ENCODE measurements at regions not wholly inside any gene's neighbourhood (a gene's known extent, or its start where the extent isn't known, plus 50 kb on each side); places are given as distances from the start of the nearest gene placed in this dataset.
"Not testable (repeated sequence)": the region's sequence is repeated elsewhere in the genome, so short reads cannot be mapped to it uniquely, and the experiment has no call there.

GRCh38 chr10:37534166-37534565 is 323.2 kb downstream of the ZNF248 start:
- Mint-ChIP-seq H3K36me3 (no peaks in the 10 kb centered on the region), H3K4me1 (ENCODE audit: unreplicated experiment) (no peaks in the 10 kb centered on the region), H3K27me3 (no peaks in the 10 kb centered on the region), H3K4me3 (no peak overlapping the region), H3K9me3 (peaks cover 27% of the 10 kb centered on the region), H3K27ac (no peak overlapping the region)
- TF ChIP-seq CTCF (conservative IDR thresholded peaks at IDR 0.05) = no peak
- no peak for DNase-seq (ENCODE audit: extremely low spot score, unreplicated experiment)

GRCh38 chr10:37525410-37525809 is 332.0 kb downstream of the ZNF248 start:
- not testable (repeated sequence) for H3K4me1 Mint-ChIP-seq (ENCODE audit: unreplicated experiment); H3K4me3 Mint-ChIP-seq; DNase-seq (ENCODE audit: extremely low spot score, unreplicated experiment); H3K36me3 Mint-ChIP-seq; H3K27me3 Mint-ChIP-seq; H3K27ac Mint-ChIP-seq
- peaks cover 13% of the 10 kb centered on the region for H3K9me3 Mint-ChIP-seq

- TF ChIP-seq CTCF (conservative IDR thresholded peaks at IDR 0.05) = no peak
- Mint-ChIP-seq H3K36me3 (no peaks in the 10 kb centered on the region), H3K27me3 (no peaks in the 10 kb centered on the region), H3K27ac (no peak overlapping the region), H3K4me1 (ENCODE audit: unreplicated experiment) (no peaks in the 10 kb centered on the region), H3K4me3 (no peak overlapping the region), H3K9me3 (peaks cover 13% of the 10 kb centered on the region)
- DNase-seq (ENCODE audit: extremely low spot score, unreplicated experiment) = no peak
Observed at GRCh38 chr10:37520488-37520887, 336.9 kb downstream of the ZNF248 start.

GRCh38 chr10:37510520-37510919 is 346.9 kb downstream of the ZNF248 start:
- not testable (repeated sequence) for H3K27ac Mint-ChIP-seq; H3K4me3 Mint-ChIP-seq; H3K9me3 Mint-ChIP-seq; H3K27me3 Mint-ChIP-seq; H3K4me1 Mint-ChIP-seq (ENCODE audit: unreplicated experiment); DNase-seq (ENCODE audit: extremely low spot score, unreplicated experiment); H3K36me3 Mint-ChIP-seq

- H3K27me3 Mint-ChIP-seq = no peaks in the 10 kb centered on the region
- no peaks in the 10 kb centered on the region for H3K36me3 Mint-ChIP-seq
- H3K4me3 Mint-ChIP-seq = no peak overlapping the region
- peaks cover 5% of the 10 kb centered on the region for H3K9me3 Mint-ChIP-seq
- no peak for TF ChIP-seq CTCF (conservative IDR thresholded peaks at IDR 0.05)
- no peak overlapping the region for H3K27ac Mint-ChIP-seq
- DNase-seq (ENCODE audit: extremely low spot score, unreplicated experiment) = no peak
- H3K4me1 Mint-ChIP-seq (ENCODE audit: unreplicated experiment) = no peaks in the 10 kb centered on the region
Observed at GRCh38 chr10:37496061-37496460, 361.3 kb downstream of the ZNF248 start.

GRCh38 chr10:37495415-37495814 is 362.0 kb downstream of the ZNF248 start:
- Mint-ChIP-seq H3K27ac (no peak overlapping the region), H3K36me3 (no peaks in the 10 kb centered on the region), H3K9me3 (peaks cover 5% of the 10 kb centered on the region), H3K4me1 (ENCODE audit: unreplicated experiment) (no peaks in the 10 kb centered on the region), H3K27me3 (no peaks in the 10 kb centered on the region), H3K4me3 (no peak overlapping the region)
- DNase-seq (ENCODE audit: extremely low spot score, unreplicated experiment) = no peak
- TF ChIP-seq CTCF (conservative IDR thresholded peaks at IDR 0.05) = no peak

- DNase-seq (ENCODE audit: extremely low spot score, unreplicated experiment); H3K4me1 Mint-ChIP-seq (ENCODE audit: unreplicated experiment); H3K9me3 Mint-ChIP-seq; H3K27ac Mint-ChIP-seq; H3K4me3 Mint-ChIP-seq; H3K36me3 Mint-ChIP-seq; H3K27me3 Mint-ChIP-seq: not testable (repeated sequence)
Observed at GRCh38 chr10:37493185-37493796, 364.1 kb downstream of the ZNF248 start.
